ENCODE measurements at regions not wholly inside any gene's neighbourhood (a gene's known extent, or its start where the extent isn't known, plus 50 kb on each side); places are given as distances from the start of the nearest gene placed in this dataset.

- Histone ChIP-seq H3K27ac (ENCODE audit: low read depth in 2 of 2, low read length in 2 of 2) (no peak overlapping the region), H3K4me3 (ENCODE audit: low read length in 2 of 2) (no peak overlapping the region), H3K9ac (ENCODE audit: low read depth in 1 of 2, low read length in 2 of 2) (no peak overlapping the region), H3K4me1 (ENCODE audit: control insufficient read depth in 2 of 2, insufficient read depth in 2 of 2, low read length in 2 of 2) (no peaks in the 10 kb centered on the region), H3K9me3 (ENCODE audit: control insufficient read depth in 2 of 2, low read length in 2 of 2) (no peaks in the 10 kb centered on the region), H3K36me3 (ENCODE audit: control insufficient read depth in 2 of 2, insufficient read depth in 2 of 2, low read length in 2 of 2) (no peaks in the 10 kb centered on the region), H3K27me3 (ENCODE audit: control insufficient read depth in 2 of 2, insufficient read depth in 2 of 2, low read length in 2 of 2) (no peaks in the 10 kb centered on the region)
These were observed 69.9 kb downstream of the IRX5 start for GRCh38 chr16:55000595-55000994.

- Histone ChIP-seq H3K9me3 (ENCODE audit: control insufficient read depth in 2 of 2, low read length in 2 of 2) (no peaks in the 10 kb centered on the region), H3K9ac (ENCODE audit: low read depth in 1 of 2, low read length in 2 of 2) (no peak overlapping the region), H3K4me1 (ENCODE audit: control insufficient read depth in 2 of 2, insufficient read depth in 2 of 2, low read length in 2 of 2) (no peaks in the 10 kb centered on the region), H3K4me3 (ENCODE audit: low read length in 2 of 2) (no peak overlapping the region), H3K27me3 (ENCODE audit: control insufficient read depth in 2 of 2, insufficient read depth in 2 of 2, low read length in 2 of 2) (no peaks in the 10 kb centered on the region), H3K36me3 (ENCODE audit: control insufficient read depth in 2 of 2, insufficient read depth in 2 of 2, low read length in 2 of 2) (no peaks in the 10 kb centered on the region), H3K27ac (ENCODE audit: low read depth in 2 of 2, low read length in 2 of 2) (no peak overlapping the region)
These were observed 71.3 kb downstream of the IRX5 start for GRCh38 chr16:55001931-55002330.

- Histone ChIP-seq H3K27me3 (ENCODE audit: control insufficient read depth in 2 of 2, insufficient read depth in 2 of 2, low read length in 2 of 2) (no peaks in the 10 kb centered on the region), H3K9me3 (ENCODE audit: control insufficient read depth in 2 of 2, low read length in 2 of 2) (no peaks in the 10 kb centered on the region), H3K4me1 (ENCODE audit: control insufficient read depth in 2 of 2, insufficient read depth in 2 of 2, low read length in 2 of 2) (no peaks in the 10 kb centered on the region), H3K27ac (ENCODE audit: low read depth in 2 of 2, low read length in 2 of 2) (no peak overlapping the region), H3K36me3 (ENCODE audit: control insufficient read depth in 2 of 2, insufficient read depth in 2 of 2, low read length in 2 of 2) (no peaks in the 10 kb centered on the region), H3K9ac (ENCODE audit: low read depth in 1 of 2, low read length in 2 of 2) (no peak overlapping the region), H3K4me3 (ENCODE audit: low read length in 2 of 2) (no peak overlapping the region)
These were observed 71.8 kb downstream of the IRX5 start for GRCh38 chr16:55002419-55002818.

- H3K9me3 ChIP-seq (ENCODE audit: control insufficient read depth in 2 of 2, low read length in 2 of 2), result no peaks in the 10 kb centered on the region
- no peak overlapping the region for H3K4me3 ChIP-seq (ENCODE audit: low read length in 2 of 2)
- no peaks in the 10 kb centered on the region for H3K4me1 ChIP-seq (ENCODE audit: control insufficient read depth in 2 of 2, insufficient read depth in 2 of 2, low read length in 2 of 2)
- no peaks in the 10 kb centered on the region for H3K36me3 ChIP-seq (ENCODE audit: control insufficient read depth in 2 of 2, insufficient read depth in 2 of 2, low read length in 2 of 2)
- H3K9ac ChIP-seq (ENCODE audit: low read depth in 1 of 2, low read length in 2 of 2), result no peak overlapping the region
- H3K27me3 ChIP-seq (ENCODE audit: control insufficient read depth in 2 of 2, insufficient read depth in 2 of 2, low read length in 2 of 2), result no peaks in the 10 kb centered on the region
- no peak overlapping the region for H3K27ac ChIP-seq (ENCODE audit: low read depth in 2 of 2, low read length in 2 of 2)
These were observed 72.6 kb downstream of the IRX5 start for GRCh38 chr16:55003306-55003705.

- Histone ChIP-seq H3K9me3 (ENCODE audit: control insufficient read depth in 2 of 2, low read length in 2 of 2) (no peaks in the 10 kb centered on the region), H3K4me1 (ENCODE audit: control insufficient read depth in 2 of 2, insufficient read depth in 2 of 2, low read length in 2 of 2) (no peaks in the 10 kb centered on the region), H3K27me3 (ENCODE audit: control insufficient read depth in 2 of 2, insufficient read depth in 2 of 2, low read length in 2 of 2) (no peaks in the 10 kb centered on the region), H3K27ac (ENCODE audit: low read depth in 2 of 2, low read length in 2 of 2) (no peak overlapping the region), H3K36me3 (ENCODE audit: control insufficient read depth in 2 of 2, insufficient read depth in 2 of 2, low read length in 2 of 2) (no peaks in the 10 kb centered on the region), H3K9ac (ENCODE audit: low read depth in 1 of 2, low read length in 2 of 2) (no peak overlapping the region), H3K4me3 (ENCODE audit: low read length in 2 of 2) (no peak overlapping the region)
These were observed 73.3 kb downstream of the IRX5 start for GRCh38 chr16:55003916-55004315.

GRCh38 chr16:55007504-55007903 lies 76.8 kb downstream of the IRX5 start:
- Histone ChIP-seq H3K4me3 (ENCODE audit: low read length in 2 of 2) (no peak overlapping the region), H3K4me1 (ENCODE audit: control insufficient read depth in 2 of 2, insufficient read depth in 2 of 2, low read length in 2 of 2) (no peaks in the 10 kb centered on the region), H3K27me3 (ENCODE audit: control insufficient read depth in 2 of 2, insufficient read depth in 2 of 2, low read length in 2 of 2) (peaks cover 0 to 2% of the 10 kb centered on the region in 2 donors), H3K27ac (ENCODE audit: low read depth in 2 of 2, low read length in 2 of 2) (no peak overlapping the region), H3K9ac (ENCODE audit: low read depth in 1 of 2, low read length in 2 of 2) (no peak overlapping the region), H3K9me3 (ENCODE audit: control insufficient read depth in 2 of 2, low read length in 2 of 2) (no peaks in the 10 kb centered on the region), H3K36me3 (ENCODE audit: control insufficient read depth in 2 of 2, insufficient read depth in 2 of 2, low read length in 2 of 2) (no peaks in the 10 kb centered on the region)

GRCh38 chr16:55008836-55009510 lies 78.3 kb downstream of the IRX5 start:
- Histone ChIP-seq H3K27ac (ENCODE audit: low read depth in 2 of 2, low read length in 2 of 2) (no peak overlapping the region), H3K9ac (ENCODE audit: low read depth in 1 of 2, low read length in 2 of 2) (no peak overlapping the region), H3K27me3 (ENCODE audit: control insufficient read depth in 2 of 2, insufficient read depth in 2 of 2, low read length in 2 of 2) (peaks cover 0 to 2% of the 10 kb centered on the region in 2 donors)

GRCh38 chr16:55009581-55009980 lies 78.9 kb downstream of the IRX5 start:
- H3K27ac ChIP-seq (ENCODE audit: low read depth in 2 of 2, low read length in 2 of 2), result no peak overlapping the region
- no peak overlapping the region for H3K9ac ChIP-seq (ENCODE audit: low read depth in 1 of 2, low read length in 2 of 2)
- no peaks in the 10 kb centered on the region for H3K9me3 ChIP-seq (ENCODE audit: control insufficient read depth in 2 of 2, low read length in 2 of 2)
- no peaks in the 10 kb centered on the region for H3K36me3 ChIP-seq (ENCODE audit: control insufficient read depth in 2 of 2, insufficient read depth in 2 of 2, low read length in 2 of 2)
- H3K4me3 ChIP-seq (ENCODE audit: low read length in 2 of 2), result no peak overlapping the region
- no peaks in the 10 kb centered on the region for H3K4me1 ChIP-seq (ENCODE audit: control insufficient read depth in 2 of 2, insufficient read depth in 2 of 2, low read length in 2 of 2)
- H3K27me3 ChIP-seq (ENCODE audit: control insufficient read depth in 2 of 2, insufficient read depth in 2 of 2, low read length in 2 of 2), result peaks cover 0 to 2% of the 10 kb centered on the region in 2 donors

More at GRCh38 chr16:55008836-55009510, 78.3 kb downstream of the IRX5 start:
- Histone ChIP-seq H3K9me3 (ENCODE audit: control insufficient read depth in 2 of 2, low read length in 2 of 2) (no peaks in the 10 kb centered on the region), H3K4me1 (ENCODE audit: control insufficient read depth in 2 of 2, insufficient read depth in 2 of 2, low read length in 2 of 2) (no peaks in the 10 kb centered on the region), H3K4me3 (ENCODE audit: low read length in 2 of 2) (no peak overlapping the region), H3K36me3 (ENCODE audit: control insufficient read depth in 2 of 2, insufficient read depth in 2 of 2, low read length in 2 of 2) (no peaks in the 10 kb centered on the region)

- Histone ChIP-seq H3K27ac (ENCODE audit: low read depth in 2 of 2, low read length in 2 of 2) (no peak overlapping the region), H3K4me3 (ENCODE audit: low read length in 2 of 2) (no peak overlapping the region), H3K9ac (ENCODE audit: low read depth in 1 of 2, low read length in 2 of 2) (no peak overlapping the region), H3K27me3 (ENCODE audit: control insufficient read depth in 2 of 2, insufficient read depth in 2 of 2, low read length in 2 of 2) (peaks cover 0 to 2% of the 10 kb centered on the region in 2 donors), H3K9me3 (ENCODE audit: control insufficient read depth in 2 of 2, low read length in 2 of 2) (no peaks in the 10 kb centered on the region), H3K4me1 (ENCODE audit: control insufficient read depth in 2 of 2, insufficient read depth in 2 of 2, low read length in 2 of 2) (no peaks in the 10 kb centered on the region), H3K36me3 (ENCODE audit: control insufficient read depth in 2 of 2, insufficient read depth in 2 of 2, low read length in 2 of 2) (no peaks in the 10 kb centered on the region)
These were observed 80.0 kb downstream of the IRX5 start for GRCh38 chr16:55010492-55011160.

GRCh38 chr16:55012362-55012761 lies 81.7 kb downstream of the IRX5 start:
- H3K36me3 ChIP-seq (ENCODE audit: control insufficient read depth in 2 of 2, insufficient read depth in 2 of 2, low read length in 2 of 2), result no peaks in the 10 kb centered on the region
- no peak overlapping the region for H3K27ac ChIP-seq (ENCODE audit: low read depth in 2 of 2, low read length in 2 of 2)
- H3K9me3 ChIP-seq (ENCODE audit: control insufficient read depth in 2 of 2, low read length in 2 of 2), result no peaks in the 10 kb centered on the region
- peaks cover 0 to 2% of the 10 kb centered on the region in 2 donors for H3K27me3 ChIP-seq (ENCODE audit: control insufficient read depth in 2 of 2, insufficient read depth in 2 of 2, low read length in 2 of 2)
- H3K9ac ChIP-seq (ENCODE audit: low read depth in 1 of 2, low read length in 2 of 2), result no peak overlapping the region
- no peaks in the 10 kb centered on the region for H3K4me1 ChIP-seq (ENCODE audit: control insufficient read depth in 2 of 2, insufficient read depth in 2 of 2, low read length in 2 of 2)
- no peak overlapping the region for H3K4me3 ChIP-seq (ENCODE audit: low read length in 2 of 2)
